SK-N-MC (cell line): ENCODE measurements at regions not wholly inside any gene's neighbourhood (a gene's known extent, or its start where the extent isn't known, plus 50 kb on each side); places are given as distances from the start of the nearest gene placed in this dataset.

Experiments used
- EZH2 ChIP-seq: fragments of 200-600 bp; sonication (generic); IDR thresholded peaks from one replicate; pipeline ENCODE4 v1.6.1; 2017; ENCODE audit warnings: antibody characterized with exemption
- FOXP2 ChIP-seq: optimal IDR thresholded peaks from 2 replicates; pipeline ENCODE3; 2011; ENCODE audit warnings: mild to moderate bottlenecking, moderate library complexity; ENCODE audit not compliant: insufficient read depth; ENCODE audit errors: extremely low read length, control extremely low read depth
- POLR2AphosphoS5 ChIP-seq: IDR thresholded peaks from 2 replicates; pipeline ENCODE4 v1.6.1; 2012; ENCODE audit warnings: mild to moderate bottlenecking, low read depth, low read length, borderline replicate concordance

- TF ChIP-seq EZH2 (no peak), POLR2AphosphoS5 (no peak), FOXP2 (no peak)
These were observed 196.6 kb upstream of the HEY2 start for GRCh38 chr6:125552819-125553218.
